ENCODE measurements at regions not wholly inside any gene's neighbourhood (a gene's known extent, or its start where the extent isn't known, plus 50 kb on each side); places are given as distances from the start of the nearest gene placed in this dataset.
"Not testable (repeated sequence)": the region's sequence is repeated elsewhere in the genome, so short reads cannot be mapped to it uniquely, and the experiment has no call there.

- no peaks in the 10 kb centered on the region for H3K9me3 ChIP-seq
- no peak for DNase-seq (ENCODE audit: low spot score)
- no peaks in the 10 kb centered on the region for H3K4me1 ChIP-seq (replicated peaks)
- no peak overlapping the region for H3K4me3 ChIP-seq
- no peak overlapping the region for H3K27ac ChIP-seq
- no peaks in the 10 kb centered on the region for H3K36me3 ChIP-seq
- no peaks in the 10 kb centered on the region for H3K27me3 ChIP-seq (replicated peaks; ENCODE audit: insufficient read depth)
- TF ChIP-seq POLR2A (IDR thresholded peaks at IDR 0.05) (no peak), POLR2AphosphoS5 (IDR thresholded peaks at IDR 0.05) (no peak)
- TF ChIP-seq, protein P1, sequence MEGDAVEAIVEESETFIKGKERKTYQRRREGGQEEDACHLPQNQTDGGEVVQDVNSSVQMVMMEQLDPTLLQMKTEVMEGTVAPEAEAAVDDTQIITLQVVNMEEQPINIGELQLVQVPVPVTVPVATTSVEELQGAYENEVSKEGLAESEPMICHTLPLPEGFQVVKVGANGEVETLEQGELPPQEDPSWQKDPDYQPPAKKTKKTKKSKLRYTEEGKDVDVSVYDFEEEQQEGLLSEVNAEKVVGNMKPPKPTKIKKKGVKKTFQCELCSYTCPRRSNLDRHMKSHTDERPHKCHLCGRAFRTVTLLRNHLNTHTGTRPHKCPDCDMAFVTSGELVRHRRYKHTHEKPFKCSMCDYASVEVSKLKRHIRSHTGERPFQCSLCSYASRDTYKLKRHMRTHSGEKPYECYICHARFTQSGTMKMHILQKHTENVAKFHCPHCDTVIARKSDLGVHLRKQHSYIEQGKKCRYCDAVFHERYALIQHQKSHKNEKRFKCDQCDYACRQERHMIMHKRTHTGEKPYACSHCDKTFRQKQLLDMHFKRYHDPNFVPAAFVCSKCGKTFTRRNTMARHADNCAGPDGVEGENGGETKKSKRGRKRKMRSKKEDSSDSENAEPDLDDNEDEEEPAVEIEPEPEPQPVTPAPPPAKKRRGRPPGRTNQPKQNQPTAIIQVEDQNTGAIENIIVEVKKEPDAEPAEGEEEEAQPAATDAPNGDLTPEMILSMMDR (IDR thresholded peaks at IDR 0.05): no peak
- intact Hi-C loops (cut with DNase I): no loop called here
- WGBS: 70% methylated on average over 1 of the region's 1 CpG
Measured at GRCh38 chr3:4247391-4247790, 55.8 kb upstream of the SETMAR start.

DNA sequence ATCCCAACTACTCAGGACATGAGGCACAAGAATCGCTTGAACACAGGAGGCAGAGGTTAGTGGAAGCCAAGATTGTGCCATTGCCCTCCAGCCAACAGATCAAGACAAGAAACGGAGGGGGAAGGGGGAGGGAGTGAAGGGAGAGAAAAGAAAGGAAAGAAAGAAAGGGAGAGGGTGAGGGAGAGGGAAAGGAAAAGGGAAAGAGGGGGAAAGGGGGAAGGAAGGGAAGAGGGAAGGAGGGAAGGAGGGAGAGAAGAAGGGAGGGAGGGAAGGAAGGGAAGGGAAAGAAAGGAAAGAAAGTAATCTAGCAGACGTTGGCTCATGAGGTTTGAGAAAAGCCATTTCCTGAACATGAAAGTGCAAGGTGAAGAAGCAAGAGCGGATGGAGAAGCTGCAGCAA is 53.1 kb upstream of the SETMAR start:
- WGBS: 87% methylated on average over 4 of the region's 4 CpGs
- intact Hi-C loops (cut with DNase I): no loop called here
- H3K27me3 ChIP-seq (replicated peaks; ENCODE audit: insufficient read depth): no peaks in the 10 kb centered on the region

GRCh38 chr3:4251412-4251811 is 51.8 kb upstream of the SETMAR start:
- DNase-seq (ENCODE audit: low spot score): no peak
- Histone ChIP-seq H3K4me3 (no peak overlapping the region), H3K4me1 (replicated peaks) (no peaks in the 10 kb centered on the region), H3K36me3 (no peaks in the 10 kb centered on the region), H3K27me3 (replicated peaks; ENCODE audit: insufficient read depth) (no peaks in the 10 kb centered on the region), H3K9me3 (no peaks in the 10 kb centered on the region), H3K27ac (no peak overlapping the region)
- intact Hi-C loops (cut with DNase I): no loop called here
- TF ChIP-seq POLR2A (IDR thresholded peaks at IDR 0.05): no peak
- TF ChIP-seq, protein P1 (IDR thresholded peaks at IDR 0.05): no peak
- TF ChIP-seq POLR2AphosphoS5 (IDR thresholded peaks at IDR 0.05): no peak

More for the DNA sequence above, 53.1 kb upstream of the SETMAR start:
- Histone ChIP-seq H3K4me3 (no peak overlapping the region), H3K9me3 (no peaks in the 10 kb centered on the region), H3K27ac (no peak overlapping the region), H3K4me1 (replicated peaks) (no peaks in the 10 kb centered on the region), H3K36me3 (no peaks in the 10 kb centered on the region)
- no peak for DNase-seq (ENCODE audit: low spot score)
- TF ChIP-seq POLR2A (IDR thresholded peaks at IDR 0.05) (no peak), POLR2AphosphoS5 (IDR thresholded peaks at IDR 0.05) (no peak)
- TF ChIP-seq, protein P1 (IDR thresholded peaks at IDR 0.05): no peak

DNA sequence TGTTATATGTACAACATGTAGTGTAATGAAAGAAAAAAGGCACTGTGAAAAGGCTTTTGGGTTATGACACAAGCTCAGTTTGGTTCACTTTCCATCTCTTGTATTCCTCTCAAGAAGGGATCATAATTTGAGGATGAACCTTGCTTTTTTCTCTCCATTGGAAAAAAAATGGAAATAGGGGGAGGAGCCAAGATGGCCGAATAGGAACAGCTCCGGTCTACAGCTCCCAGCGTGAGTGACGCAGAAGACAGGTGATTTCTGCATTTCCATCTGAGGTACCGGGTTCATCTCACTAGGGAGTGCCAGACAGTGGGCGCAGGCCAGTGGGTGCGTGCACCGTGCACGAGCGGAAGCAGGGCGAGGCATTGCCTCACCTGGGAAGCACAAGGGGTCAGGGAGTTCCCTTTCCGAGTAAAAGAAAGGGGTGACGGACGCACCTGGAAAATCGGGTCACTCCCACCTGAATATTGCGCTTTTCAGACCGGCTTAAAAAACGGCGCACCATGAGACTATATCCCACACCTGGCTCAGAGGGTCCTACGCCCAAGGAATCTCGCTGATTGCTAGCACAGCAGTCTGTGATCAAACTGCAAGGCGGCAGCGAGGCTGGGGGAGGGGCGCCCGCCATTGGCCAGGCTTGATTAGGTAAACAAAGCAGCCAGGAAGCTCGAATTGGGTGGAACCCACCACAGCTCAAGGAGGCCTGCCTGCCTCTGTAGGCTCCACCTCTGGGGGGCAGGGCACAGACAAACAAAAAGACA is 49.9 kb upstream of the SETMAR start:
- not testable (repeated sequence) for H3K9me3 ChIP-seq; DNase-seq (ENCODE audit: low spot score)

More for the DNA sequence above, 49.9 kb upstream of the SETMAR start:
- H3K36me3 ChIP-seq; H3K4me1 ChIP-seq (replicated peaks); H3K4me3 ChIP-seq; H3K27ac ChIP-seq; H3K27me3 ChIP-seq (replicated peaks; ENCODE audit: insufficient read depth); intact Hi-C loops (cut with DNase I): not testable (repeated sequence)
- 87% methylated on average over 21 of the region's 26 CpGs for WGBS
